ENCODE measurements at regions not wholly inside any gene's neighbourhood (a gene's known extent, or its start where the extent isn't known, plus 50 kb on each side); places are given as distances from the start of the nearest gene placed in this dataset.

DNA sequence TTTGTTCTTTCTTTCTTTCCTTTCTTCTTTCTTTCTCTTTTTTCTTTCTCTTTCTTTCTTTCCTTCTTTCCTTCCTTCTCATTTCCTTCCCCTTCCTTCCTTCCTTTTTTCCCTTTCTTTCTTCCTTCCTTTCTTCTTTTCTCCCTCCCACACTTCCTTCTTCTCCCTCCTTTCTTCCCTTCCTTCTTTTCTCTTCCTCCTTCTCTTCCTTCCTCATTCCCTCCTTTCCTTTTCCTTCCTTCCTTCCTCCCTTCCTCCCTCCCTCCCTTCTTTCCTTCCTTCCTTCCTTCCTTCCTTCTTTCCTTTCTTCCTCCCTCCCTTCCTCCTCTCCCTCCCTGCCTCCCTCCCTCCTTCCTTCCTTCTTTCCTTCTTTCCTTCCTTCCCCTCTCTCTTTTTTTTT lies 755.7 kb upstream of the GRM7 start:
- TF ChIP-seq, protein P1, sequence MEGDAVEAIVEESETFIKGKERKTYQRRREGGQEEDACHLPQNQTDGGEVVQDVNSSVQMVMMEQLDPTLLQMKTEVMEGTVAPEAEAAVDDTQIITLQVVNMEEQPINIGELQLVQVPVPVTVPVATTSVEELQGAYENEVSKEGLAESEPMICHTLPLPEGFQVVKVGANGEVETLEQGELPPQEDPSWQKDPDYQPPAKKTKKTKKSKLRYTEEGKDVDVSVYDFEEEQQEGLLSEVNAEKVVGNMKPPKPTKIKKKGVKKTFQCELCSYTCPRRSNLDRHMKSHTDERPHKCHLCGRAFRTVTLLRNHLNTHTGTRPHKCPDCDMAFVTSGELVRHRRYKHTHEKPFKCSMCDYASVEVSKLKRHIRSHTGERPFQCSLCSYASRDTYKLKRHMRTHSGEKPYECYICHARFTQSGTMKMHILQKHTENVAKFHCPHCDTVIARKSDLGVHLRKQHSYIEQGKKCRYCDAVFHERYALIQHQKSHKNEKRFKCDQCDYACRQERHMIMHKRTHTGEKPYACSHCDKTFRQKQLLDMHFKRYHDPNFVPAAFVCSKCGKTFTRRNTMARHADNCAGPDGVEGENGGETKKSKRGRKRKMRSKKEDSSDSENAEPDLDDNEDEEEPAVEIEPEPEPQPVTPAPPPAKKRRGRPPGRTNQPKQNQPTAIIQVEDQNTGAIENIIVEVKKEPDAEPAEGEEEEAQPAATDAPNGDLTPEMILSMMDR (IDR thresholded peaks at IDR 0.05) = no peak

DNA sequence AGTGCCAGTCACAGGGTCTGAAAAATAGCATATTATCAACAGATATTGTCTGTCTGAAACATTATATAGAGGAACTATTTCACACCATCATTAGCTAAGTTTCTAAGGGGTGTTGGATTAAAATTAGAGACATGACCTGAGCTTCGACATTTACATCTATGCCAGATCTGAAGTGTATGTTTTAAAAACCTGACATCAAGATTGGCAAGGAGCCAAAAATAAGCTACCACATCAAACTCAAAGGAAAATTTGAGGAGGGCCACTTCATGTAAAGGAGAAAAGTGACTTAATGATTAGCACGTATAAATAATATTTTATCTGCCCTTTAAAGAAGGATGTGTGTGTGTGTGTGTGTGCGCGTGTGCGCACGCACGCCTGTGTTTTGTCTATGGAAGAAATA lies 752.0 kb upstream of the GRM7 start:
- TF ChIP-seq, protein P1 (IDR thresholded peaks at IDR 0.05) = no peak

DNA sequence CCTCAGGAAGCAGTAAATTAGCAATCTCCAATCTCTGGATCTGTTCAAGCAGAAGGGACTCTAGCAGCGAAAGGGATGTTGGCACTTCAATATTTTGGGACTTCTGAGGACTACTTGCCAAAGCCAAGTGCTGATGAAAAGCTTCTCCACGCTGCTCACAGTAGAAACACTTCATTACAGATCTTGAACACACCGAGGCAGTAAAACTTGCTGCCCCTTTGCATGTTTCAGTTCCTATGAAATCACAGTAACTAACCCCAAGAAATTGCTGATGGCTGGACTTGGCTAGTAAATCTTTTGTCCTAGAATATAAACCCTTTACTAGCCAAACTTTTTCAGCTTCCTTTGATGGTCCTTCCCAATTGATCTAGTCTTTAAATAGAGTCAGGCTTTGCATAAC lies 750.5 kb upstream of the GRM7 start:
- TF ChIP-seq, protein P1 (IDR thresholded peaks at IDR 0.05) = no peak

DNA sequence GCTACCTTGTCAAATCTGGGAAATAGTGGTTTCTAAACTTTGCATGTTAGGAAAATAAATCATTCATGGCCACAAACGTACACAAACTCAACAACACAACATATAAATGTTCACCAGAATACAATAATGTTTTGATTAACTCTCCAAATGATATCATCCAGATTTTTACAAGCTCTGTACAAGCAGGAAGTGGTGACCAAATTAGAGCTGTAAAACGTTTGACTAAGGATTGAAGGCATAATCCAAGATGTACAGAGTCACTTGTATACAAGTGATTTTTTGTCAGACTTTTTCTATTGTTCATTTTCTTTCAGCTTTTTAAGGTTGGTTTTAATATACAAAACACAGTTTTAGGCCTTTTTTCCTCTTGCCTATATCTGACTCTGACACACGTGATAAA lies 748.4 kb upstream of the GRM7 start:
- TF ChIP-seq, protein P1 (IDR thresholded peaks at IDR 0.05) = no peak

DNA sequence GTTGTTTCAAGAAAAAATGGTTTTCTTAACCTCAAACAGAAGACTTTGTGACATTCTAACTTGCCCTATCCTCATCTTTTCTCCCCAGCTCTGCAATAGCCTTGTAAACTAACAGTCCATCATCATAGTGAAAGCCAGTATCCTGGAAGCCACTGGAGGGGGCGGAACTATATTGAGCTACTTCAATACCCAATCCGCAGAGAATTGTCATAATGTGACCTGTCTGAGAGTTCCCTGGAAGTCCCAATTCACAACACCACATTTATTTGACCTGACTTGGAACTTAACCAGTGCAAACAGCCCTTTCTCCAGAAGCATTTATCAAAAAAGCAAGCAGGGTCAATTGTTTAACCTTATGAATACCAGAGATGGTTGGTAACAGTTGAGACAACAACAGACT lies 747.6 kb upstream of the GRM7 start:
- TF ChIP-seq, protein P1 (IDR thresholded peaks at IDR 0.05) = no peak

DNA sequence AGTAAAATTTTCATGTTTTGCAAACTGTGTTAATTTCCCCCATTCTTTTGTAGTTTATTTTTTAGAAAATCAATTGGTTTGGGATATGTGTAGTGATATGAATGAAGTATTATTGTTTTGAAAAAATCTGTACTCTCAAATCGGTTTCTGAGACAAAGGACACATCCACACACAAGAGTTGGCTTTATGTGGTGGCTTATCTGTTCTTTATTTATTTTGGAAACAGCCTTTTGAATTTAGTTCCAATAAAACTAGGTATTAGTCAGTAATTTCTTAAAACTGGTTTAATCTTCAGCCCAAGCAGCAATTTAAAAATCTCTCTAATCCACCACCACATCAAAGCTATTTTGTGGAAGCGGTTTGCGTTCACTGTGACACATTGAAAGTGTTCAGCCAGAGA lies 741.5 kb upstream of the GRM7 start:
- TF ChIP-seq, protein P1 (IDR thresholded peaks at IDR 0.05) = no peak

DNA sequence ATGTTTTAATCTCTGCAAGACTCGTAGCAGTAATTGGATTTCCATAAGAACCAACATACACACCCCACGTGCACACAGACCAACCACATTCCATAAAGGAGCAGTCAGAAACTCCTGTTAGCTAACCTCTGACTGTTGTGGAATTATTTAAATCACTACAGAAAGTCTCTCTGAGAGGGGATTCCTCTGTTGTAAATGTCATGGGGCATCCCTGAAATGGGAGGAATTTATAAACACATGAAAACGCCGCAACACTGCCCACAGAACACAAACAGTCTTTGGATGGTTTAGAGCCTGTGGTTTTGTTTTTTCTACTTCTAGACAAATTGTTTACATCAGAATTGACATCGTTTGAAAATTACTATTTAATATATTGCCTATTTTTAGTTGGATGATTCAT lies 740.1 kb upstream of the GRM7 start:
- TF ChIP-seq, protein P1 (IDR thresholded peaks at IDR 0.05) = no peak

DNA sequence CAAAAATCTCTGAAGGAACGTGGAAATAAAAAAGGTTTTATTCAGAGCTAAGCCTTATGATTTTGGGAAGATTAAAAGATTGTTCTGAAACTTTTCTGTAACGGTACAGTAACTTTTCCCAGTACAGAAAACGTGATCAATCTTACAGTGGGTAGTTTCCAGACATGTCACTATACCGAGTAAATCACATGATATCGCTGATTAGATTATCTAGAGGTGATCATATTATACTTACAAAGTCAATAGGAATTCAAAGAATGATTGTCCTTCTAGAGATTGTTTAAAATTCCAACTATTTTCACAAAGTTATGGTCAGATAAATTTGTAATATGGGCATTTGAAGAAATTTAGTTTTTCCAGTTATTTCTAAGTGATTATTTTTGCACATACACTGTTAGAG lies 736.0 kb upstream of the GRM7 start:
- TF ChIP-seq, protein P1 (IDR thresholded peaks at IDR 0.05) = no peak
